H1 (cell line): ENCODE measurements at regions not wholly inside any gene's neighbourhood (a gene's known extent, or its start where the extent isn't known, plus 50 kb on each side); places are given as distances from the start of the nearest gene placed in this dataset.

Source experiments
- CTCF ChIA-PET: fragments of 300-600 bp; sonication (Branson Sonifier 250); formaldehyde crosslinking; loops from one replicate; lab custom pipeline; 2021; ENCODE audit not compliant: partially characterized antibody; lab: Charles Lee
- POLR2A ChIA-PET: fragments of 300-600 bp; sonication (Branson Sonifier 250); formaldehyde crosslinking; loops from one replicate; lab custom pipeline; 2021; ENCODE audit warnings: inconsistent platforms; ENCODE audit not compliant: partially characterized antibody; lab: Charles Lee
- DNase-seq, 2 experiments: peaks; one replicate each; pipeline versions ENCODE4 v3.0.0 to v3.0.0-alpha.2; 2010 to 2022; ENCODE audit warnings: low spot score in 2 of 2, low read depth in 1 of 2, mixed read lengths in 1 of 2
- FAIRE-seq: peaks from 2 replicates; lab custom pipeline; 2011; peaks lifted over from hg19 to GRCh38; lab: Jason Lieb, UNC
- H2AFZ ChIP-seq: 2 replicates; pipeline ENCODE4 v1.8.1; 2012; ENCODE audit warnings: low read length, inconsistent platforms
- H2AK5ac ChIP-seq: 2 replicates; pipeline ENCODE4 v1.6.1; 2013; ENCODE audit warnings: low read depth, low read length
- H2BK120ac ChIP-seq: replicated peaks from 2 replicates; pipeline ENCODE3; 2013; ENCODE audit warnings: low read depth, low read length, inconsistent platforms
- H2BK12ac ChIP-seq: 2 replicates; pipeline ENCODE4 v1.6.1; 2013; ENCODE audit warnings: low read depth, low read length
- H2BK15ac ChIP-seq: 2 replicates; pipeline ENCODE4 v1.6.1; 2013; ENCODE audit warnings: low read length
- H2BK20ac ChIP-seq: 2 replicates; pipeline ENCODE4 v1.6.1; 2013; ENCODE audit warnings: low read length
- H2BK5ac ChIP-seq: 2 replicates; pipeline ENCODE4 v1.6.1; 2013; ENCODE audit warnings: low read depth, low read length
- H3K14ac ChIP-seq: 2 replicates; pipeline ENCODE4 v1.6.1; 2013; ENCODE audit warnings: inconsistent platforms; ENCODE audit not compliant: insufficient read length
- H3K18ac ChIP-seq: 2 replicates; pipeline ENCODE4 v1.6.1; 2013; ENCODE audit warnings: low read length; ENCODE audit errors: extremely low read depth
- H3K23ac ChIP-seq: 2 replicates; pipeline ENCODE4 v1.6.1; 2013; ENCODE audit warnings: inconsistent platforms; ENCODE audit not compliant: insufficient read length
- H3K23me2 ChIP-seq: 2 replicates; pipeline ENCODE4 v1.6.1; 2013; ENCODE audit warnings: low read depth, low read length
- H3K27ac ChIP-seq: 2 replicates; pipeline ENCODE4 v1.6.1; 2011; ENCODE audit warnings: low read depth, low read length, inconsistent platforms
- H3K27me3 ChIP-seq, 4 experiments: replicated peaks in 1 of 4; 1 replicate in 1 of 4; 2 replicates in 3 of 4; pipeline versions ENCODE4 v1.6.1 to v1.8.1; 2011 to 2013; ENCODE audit warnings: low read length in 3 of 4, mild to moderate bottlenecking in 3 of 4, inconsistent platforms in 2 of 4, mixed read lengths in 2 of 4, moderate library complexity in 1 of 4; ENCODE audit not compliant: control insufficient read depth in 3 of 4, insufficient read depth in 3 of 4; ENCODE audit errors: extremely low read depth in 1 of 4
- H3K36me3 ChIP-seq, 4 experiments: 2 replicates each; pipeline versions ENCODE4 v1.6.1 to v1.8.1; 2011 to 2013; ENCODE audit warnings: mild to moderate bottlenecking in 4 of 4, low read length in 3 of 4, moderate library complexity in 2 of 4, control low read depth in 1 of 4, inconsistent platforms in 1 of 4; ENCODE audit not compliant: insufficient read depth in 4 of 4, control insufficient read depth in 2 of 4
- H3K4ac ChIP-seq: replicated peaks from 2 replicates; pipeline ENCODE3; 2013; ENCODE audit warnings: low read length, low read depth, mixed read lengths, inconsistent platforms; ENCODE audit not compliant: insufficient read length
- H3K4me1 ChIP-seq, 4 experiments: replicated peaks in 1 of 4; 1 replicate in 1 of 4; 2 replicates in 3 of 4; pipeline versions ENCODE4 v1.6.1 to v1.8.1; 2011 to 2013; ENCODE audit warnings: low read length in 3 of 4, inconsistent platforms in 2 of 4, mixed read lengths in 1 of 4; ENCODE audit not compliant: insufficient read depth in 4 of 4, control insufficient read depth in 3 of 4
- H3K4me2 ChIP-seq, 2 experiments: 2 replicates each; pipeline versions ENCODE4 v1.6.1 to v1.8.1; 2011 to 2013; ENCODE audit warnings: low read depth in 2 of 2, low read length in 2 of 2, control low read depth in 1 of 2, inconsistent platforms in 1 of 2, mild to moderate bottlenecking in 1 of 2; ENCODE audit not compliant: insufficient read depth in 1 of 2
- H3K4me3 ChIP-seq, 4 experiments: fragments of 200-600, 300-600 bp in 1 of 4; sonication (generic), shearing (Covaris generic), sonication (Bioruptor Twin) in 1 of 4; 2 replicates each; pipeline versions ENCODE4 v1.5.1 to v1.8.1; 2011 to 2016; ENCODE audit warnings: low read length in 4 of 4, low read depth in 3 of 4, control low read depth in 2 of 4, inconsistent platforms in 2 of 4, mild to moderate bottlenecking in 2 of 4, mixed read lengths in 1 of 4, moderate library complexity in 1 of 4; ENCODE audit not compliant: insufficient read depth in 2 of 4; ENCODE audit errors: extremely low read depth in 1 of 4
- H3K56ac ChIP-seq: replicated peaks from 2 replicates; pipeline ENCODE3; 2013; ENCODE audit warnings: low read depth, mild to moderate bottlenecking, mixed read lengths, low read length, inconsistent platforms; ENCODE audit not compliant: insufficient read length
- H3K79me1 ChIP-seq: 2 replicates; pipeline ENCODE4 v1.6.1; 2013; ENCODE audit warnings: low read depth, low read length, control low read depth
- H3K79me2 ChIP-seq, 2 experiments: 2 replicates each; pipeline versions ENCODE4 v1.6.1 to v1.8.1; 2012 to 2013; ENCODE audit warnings: low read length in 2 of 2, mild to moderate bottlenecking in 2 of 2, inconsistent platforms in 1 of 2; ENCODE audit not compliant: insufficient read depth in 2 of 2, control insufficient read depth in 1 of 2
- H3K9ac ChIP-seq, 4 experiments: replicated peaks in 1 of 4; 1 replicate in 1 of 4; 2 replicates in 3 of 4; pipeline versions ENCODE4 v1.6.1 to v1.8.1; 2011 to 2013; ENCODE audit warnings: low read depth in 3 of 4, low read length in 3 of 4, control low read depth in 2 of 4, mild to moderate bottlenecking in 2 of 4, moderate library complexity in 2 of 4, inconsistent platforms in 1 of 4; ENCODE audit errors: extremely low read depth in 1 of 4
- H3K9me3 ChIP-seq, 2 experiments: 2 replicates each; pipeline versions ENCODE4 v1.6.1 to v1.8.1; 2012 to 2013; ENCODE audit warnings: mild to moderate bottlenecking in 2 of 2, moderate library complexity in 2 of 2, control low read depth in 1 of 2, inconsistent platforms in 1 of 2, low read depth in 1 of 2, low read length in 1 of 2, mixed read lengths in 1 of 2; ENCODE audit not compliant: insufficient read depth in 2 of 2
- H4K20me1 ChIP-seq, 2 experiments: replicated peaks in 1 of 2; 2 replicates each; pipeline versions ENCODE3 to v1.8.1; 2011 to 2013; ENCODE audit warnings: inconsistent platforms in 2 of 2, low read length in 2 of 2, mild to moderate bottlenecking in 1 of 2; ENCODE audit not compliant: insufficient read depth in 2 of 2, control insufficient read depth in 1 of 2
- H4K5ac ChIP-seq: 2 replicates; pipeline ENCODE4 v1.6.1; 2013; ENCODE audit warnings: low read length, low read depth, mixed read lengths, inconsistent platforms; ENCODE audit not compliant: insufficient read length
- H4K8ac ChIP-seq: 2 replicates; pipeline ENCODE4 v1.8.0; 2013; ENCODE audit warnings: mild to moderate bottlenecking, moderate library complexity, low read length, inconsistent platforms; ENCODE audit not compliant: insufficient read depth; ENCODE audit errors: extremely low read depth
- H4K91ac ChIP-seq: replicated peaks from 2 replicates; pipeline ENCODE3; 2013; ENCODE audit warnings: low read length, mixed read lengths, inconsistent platforms; ENCODE audit not compliant: insufficient read length
- BACH1 ChIP-seq: IDR thresholded peaks from 2 replicates; pipeline ENCODE4 v1.6.1; 2012; ENCODE audit warnings: low read length, improper control_type of control experiment
- CHD2 ChIP-seq: IDR thresholded peaks from 2 replicates; pipeline ENCODE4 v1.6.1; 2012; ENCODE audit warnings: low read length, improper control_type of control experiment
- FOSL1 ChIP-seq: IDR thresholded peaks from 2 replicates; pipeline ENCODE4 v1.6.1; 2011; ENCODE audit warnings: mild to moderate bottlenecking, low read depth, low read length, moderate library complexity; ENCODE audit not compliant: insufficient read depth
- JUND ChIP-seq: IDR thresholded peaks from 2 replicates; pipeline ENCODE4 v1.6.1; 2011; ENCODE audit warnings: mild to moderate bottlenecking, improper control_type of control experiment, low read length
- KDM1A ChIP-seq: fragments of 200-600, 300-600 bp; sonication (generic); IDR thresholded peaks from 2 replicates; pipeline ENCODE4 v1.7.1; 2016; ENCODE audit warnings: mild to moderate bottlenecking, low read length, borderline replicate concordance
- RAD21 ChIP-seq, 2 experiments: IDR thresholded peaks in 1 of 2; conservative IDR thresholded peaks in 1 of 2; 2 replicates each; pipeline ENCODE4 v1.6.1; 2011; ENCODE audit warnings: low read depth in 2 of 2, low read length in 2 of 2, improper control_type of control experiment in 1 of 2, inconsistent platforms in 1 of 2, mild to moderate bottlenecking in 1 of 2, moderate library complexity in 1 of 2
- TAF1 ChIP-seq: IDR thresholded peaks from 2 replicates; pipeline ENCODE4 v1.6.1; 2011; ENCODE audit warnings: mild to moderate bottlenecking, low read depth, low read length
- TEAD4 ChIP-seq: IDR thresholded peaks from 2 replicates; pipeline ENCODE4 v1.6.1; 2012; ENCODE audit warnings: low read depth, low read length, inconsistent platforms, mixed read lengths
- USF2 ChIP-seq: IDR thresholded peaks from 2 replicates; pipeline ENCODE4 v1.6.1; 2011; ENCODE audit warnings: low read length, improper control_type of control experiment
- WGBS, 2 experiments: shearing (Covaris generic) in 1 of 2; methylation state at CpG; one replicate each; pipeline versions ENCODE4 v1.1.6 to v1.1.7; 2013 to 2015; ENCODE audit warnings: low lambda C conversion rate in 2 of 2, mixed read lengths in 2 of 2, inconsistent platforms in 1 of 2, low coverage in 1 of 2, missing lambda C conversion rate in 1 of 2; ENCODE audit not compliant: insufficient replicate concordance in 2 of 2, insufficient coverage in 1 of 2, insufficient read length in 1 of 2; ENCODE audit errors: extremely low coverage in 1 of 2, missing lambda C conversion rate in 1 of 2; 5-methylcytosine and 5-hydroxymethylcytosine counted together
- TF ChIP-seq, protein P1 (sequence below), 3 experiments: IDR thresholded peaks; 1 replicate in 2 of 3; 2 replicates in 1 of 3; pipeline versions ENCODE4 v1.5.1 to v1.6.1; 2011; ENCODE audit warnings: low read length in 3 of 3, mild to moderate bottlenecking in 3 of 3, inconsistent platforms in 2 of 3, low read depth in 1 of 3, moderate library complexity in 1 of 3; ENCODE audit not compliant: insufficient read depth in 1 of 3; ENCODE audit errors: control extremely low read depth in 1 of 3

DNA sequence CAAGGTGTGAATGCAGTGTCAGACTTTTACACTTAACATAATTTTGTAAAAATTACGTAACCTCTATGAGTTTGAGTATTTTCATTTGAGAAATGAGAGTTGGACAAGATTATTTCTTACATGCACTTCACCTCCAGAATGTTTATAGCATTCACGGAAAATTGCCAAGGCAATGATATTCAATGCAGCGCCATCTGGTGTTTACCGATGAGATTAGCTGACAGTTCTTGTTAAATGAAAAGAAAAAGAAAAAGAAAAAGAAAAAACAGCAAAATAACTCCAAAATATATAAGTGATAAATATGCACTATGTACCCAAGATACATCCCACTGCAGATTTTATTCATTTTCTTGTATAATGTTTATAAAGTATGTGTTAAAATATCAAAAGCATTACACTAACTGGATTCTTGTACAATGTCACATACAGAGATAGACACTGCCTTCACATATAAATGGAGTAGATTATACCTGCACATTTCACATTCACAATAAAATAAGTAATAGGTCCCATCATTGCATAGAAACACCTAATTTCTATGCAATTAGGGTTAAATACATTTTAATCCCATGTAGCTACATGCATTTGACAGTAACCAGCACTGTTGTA lies 976.3 kb upstream of the FAT3 start:
- H2BK5ac ChIP-seq: no peak overlapping the region
- H3K4ac ChIP-seq: no peak overlapping the region
- WGBS, 2 experiments: 13% methylated on average over 4 of the region's 4 CpGs; no CpG with 5 or more reads in 1 of the 2 experiments
- ChIA-PET POLR2A (no interaction called here), CTCF (interaction anchor here (0.8 to 2.4 kb wide), 19 partner anchors 8 to 1004 kb away, joined by 3 to 12 read pairs (median 3); no protein-coding TSS in a partner anchor)
- no peak overlapping the region for H4K91ac ChIP-seq
- no peak overlapping the region for H3K4me2 ChIP-seq
- H2BK20ac ChIP-seq: no peak overlapping the region
- H3K9me3 ChIP-seq: no peaks in the 10 kb centered on the region
- H2AFZ ChIP-seq: no peak overlapping the region
- no peak overlapping the region for H3K4me3 ChIP-seq
- H3K23me2 ChIP-seq: no peaks in the 10 kb centered on the region
- no peak overlapping the region for H3K23ac ChIP-seq
- no peaks in the 10 kb centered on the region for H3K36me3 ChIP-seq
- no peak overlapping the region for H3K14ac ChIP-seq
- H3K56ac ChIP-seq: no peak overlapping the region
- H2BK120ac ChIP-seq: no peak overlapping the region
- H3K18ac ChIP-seq: no peak overlapping the region
- peaks cover 0 to 2% (median 0%) of the 10 kb centered on the region in 4 experiments; a peak in 1 of 7 replicates for H3K4me1 ChIP-seq
- H2BK15ac ChIP-seq: no peak overlapping the region
- no peak overlapping the region for H3K9ac ChIP-seq
- no peak overlapping the region for H4K5ac ChIP-seq
- no peak overlapping the region for H3K27ac ChIP-seq
- DNase-seq (no peak), FAIRE-seq (peak; percentile 63)
- H2BK12ac ChIP-seq: no peak overlapping the region
- H4K8ac ChIP-seq: no peak overlapping the region
- no peaks in the 10 kb centered on the region for H4K20me1 ChIP-seq
- H3K27me3 ChIP-seq: no peaks in the 10 kb centered on the region
- no peaks in the 10 kb centered on the region for H3K79me1 ChIP-seq
- H3K79me2 ChIP-seq: no peaks in the 10 kb centered on the region
- H2AK5ac ChIP-seq: no peak overlapping the region
- TF ChIP-seq TAF1: no peak
- TF ChIP-seq CHD2: no peak
- TF ChIP-seq, protein P1, sequence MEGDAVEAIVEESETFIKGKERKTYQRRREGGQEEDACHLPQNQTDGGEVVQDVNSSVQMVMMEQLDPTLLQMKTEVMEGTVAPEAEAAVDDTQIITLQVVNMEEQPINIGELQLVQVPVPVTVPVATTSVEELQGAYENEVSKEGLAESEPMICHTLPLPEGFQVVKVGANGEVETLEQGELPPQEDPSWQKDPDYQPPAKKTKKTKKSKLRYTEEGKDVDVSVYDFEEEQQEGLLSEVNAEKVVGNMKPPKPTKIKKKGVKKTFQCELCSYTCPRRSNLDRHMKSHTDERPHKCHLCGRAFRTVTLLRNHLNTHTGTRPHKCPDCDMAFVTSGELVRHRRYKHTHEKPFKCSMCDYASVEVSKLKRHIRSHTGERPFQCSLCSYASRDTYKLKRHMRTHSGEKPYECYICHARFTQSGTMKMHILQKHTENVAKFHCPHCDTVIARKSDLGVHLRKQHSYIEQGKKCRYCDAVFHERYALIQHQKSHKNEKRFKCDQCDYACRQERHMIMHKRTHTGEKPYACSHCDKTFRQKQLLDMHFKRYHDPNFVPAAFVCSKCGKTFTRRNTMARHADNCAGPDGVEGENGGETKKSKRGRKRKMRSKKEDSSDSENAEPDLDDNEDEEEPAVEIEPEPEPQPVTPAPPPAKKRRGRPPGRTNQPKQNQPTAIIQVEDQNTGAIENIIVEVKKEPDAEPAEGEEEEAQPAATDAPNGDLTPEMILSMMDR (IDR thresholded peaks at IDR 0.05; ENCODE audit: control extremely low read depth in 1 of 3, insufficient read depth in 1 of 3, low read depth in 1 of 3, low read length in 3 of 3): peak in 2 of 3 experiments; percentile 35 to 62; a peak in 2 of 4 replicates
- TF ChIP-seq USF2: no peak
- no peak for TF ChIP-seq TEAD4
- no peak for TF ChIP-seq BACH1
- TF ChIP-seq KDM1A: no peak
- no peak for TF ChIP-seq JUND
- TF ChIP-seq FOSL1: no peak
- peak; percentile 60 to 63 for TF ChIP-seq RAD21 (IDR thresholded peaks at IDR 0.05 in 1 of 2, conservative IDR thresholded peaks at IDR 0.05 in 1 of 2; ENCODE audit: low read depth in 2 of 2, low read length in 2 of 2)
